Stimulated activated CD4-positive, alpha-beta T cell treated with anti-CD3 and anti-CD28 coated beads, Interleukin-4, amount 100 ng/mL, for 48 hours (primary cell): ENCODE measurements at regions not wholly inside any gene's neighbourhood (a gene's known extent, or its start where the extent isn't known, plus 50 kb on each side); places are given as distances from the start of the nearest gene placed in this dataset.

Source experiments
- DNase-seq, 2 donors: peaks; one replicate each; pipeline ENCODE4 v3.0.0-alpha.2; 2020; ENCODE audit warnings: low read depth in 2 of 2

DNA sequence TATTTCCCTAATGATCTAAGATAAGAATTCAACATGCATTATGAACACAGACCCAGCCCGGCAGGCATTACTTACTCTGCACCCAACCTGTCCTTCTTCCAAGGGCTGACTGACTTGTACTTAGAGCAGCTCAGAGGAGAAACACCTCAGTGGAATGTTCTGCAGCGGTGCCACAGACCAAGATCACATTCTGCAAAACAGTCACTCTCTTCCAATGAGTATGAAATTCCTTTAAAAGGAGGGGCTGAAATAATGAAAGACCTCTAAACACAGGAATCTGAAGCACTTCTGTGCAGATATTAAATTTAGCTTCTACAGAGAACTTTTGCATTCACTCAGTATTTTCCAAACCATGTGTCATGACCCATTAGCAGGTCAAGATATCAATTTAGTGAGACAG, 172.9 kb downstream of the ZDHHC21 start:
- DNase-seq, result no peak

DNA sequence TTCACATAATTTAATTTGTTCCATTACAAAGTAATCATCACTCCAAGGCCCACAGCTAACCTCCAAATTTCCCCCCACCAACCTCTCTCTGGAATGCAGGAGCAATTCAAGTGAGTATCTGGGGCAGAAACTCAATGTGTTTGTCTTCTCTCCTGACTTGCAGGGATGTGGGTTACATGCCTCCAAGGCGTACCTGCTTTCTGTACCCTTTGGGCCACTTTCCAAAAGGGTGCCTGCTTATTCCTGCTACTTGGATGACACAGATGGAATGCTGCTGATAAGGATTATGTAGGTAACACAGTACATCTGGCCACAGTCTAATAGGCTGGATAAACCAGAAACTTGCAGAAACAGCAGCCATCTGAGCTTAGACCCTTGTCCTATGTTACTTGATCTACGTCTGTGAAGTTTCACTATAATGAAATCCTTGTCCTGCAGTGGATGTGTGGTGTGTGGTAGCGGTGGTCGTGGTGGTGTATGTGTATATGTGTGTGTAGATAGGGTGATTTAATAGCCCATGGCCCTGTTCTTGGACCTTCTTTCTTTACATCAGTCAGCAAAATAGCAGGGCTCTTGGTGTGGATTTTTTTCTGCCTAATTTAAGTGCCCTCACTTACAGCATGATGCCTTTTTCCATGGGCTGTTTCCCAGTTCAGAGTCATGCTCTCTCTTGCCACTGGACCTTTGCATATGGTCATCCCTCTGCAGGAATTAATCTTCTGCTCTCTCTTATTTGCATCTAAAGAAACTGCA, 175.9 kb downstream of the ZDHHC21 start:
- no peak for DNase-seq

DNA sequence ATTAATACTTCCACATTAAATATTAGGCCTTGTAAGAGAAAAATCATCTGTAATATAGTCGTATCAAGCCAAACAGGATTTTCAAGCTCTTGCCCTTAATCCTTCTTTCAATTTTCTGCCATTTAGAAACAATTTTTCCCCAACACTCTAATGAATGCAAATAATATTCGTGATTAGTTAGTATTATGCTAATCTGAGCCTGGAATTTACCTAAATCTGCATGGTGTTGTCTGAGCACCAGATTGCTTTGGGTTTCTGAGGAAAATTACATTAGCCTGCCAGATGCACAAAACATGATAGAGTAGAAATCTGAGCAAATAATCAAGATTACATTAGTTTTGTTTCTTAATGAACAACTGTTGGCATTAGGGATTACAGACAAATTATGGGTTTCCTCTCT, 176.6 kb downstream of the ZDHHC21 start:
- no peak for DNase-seq

DNA sequence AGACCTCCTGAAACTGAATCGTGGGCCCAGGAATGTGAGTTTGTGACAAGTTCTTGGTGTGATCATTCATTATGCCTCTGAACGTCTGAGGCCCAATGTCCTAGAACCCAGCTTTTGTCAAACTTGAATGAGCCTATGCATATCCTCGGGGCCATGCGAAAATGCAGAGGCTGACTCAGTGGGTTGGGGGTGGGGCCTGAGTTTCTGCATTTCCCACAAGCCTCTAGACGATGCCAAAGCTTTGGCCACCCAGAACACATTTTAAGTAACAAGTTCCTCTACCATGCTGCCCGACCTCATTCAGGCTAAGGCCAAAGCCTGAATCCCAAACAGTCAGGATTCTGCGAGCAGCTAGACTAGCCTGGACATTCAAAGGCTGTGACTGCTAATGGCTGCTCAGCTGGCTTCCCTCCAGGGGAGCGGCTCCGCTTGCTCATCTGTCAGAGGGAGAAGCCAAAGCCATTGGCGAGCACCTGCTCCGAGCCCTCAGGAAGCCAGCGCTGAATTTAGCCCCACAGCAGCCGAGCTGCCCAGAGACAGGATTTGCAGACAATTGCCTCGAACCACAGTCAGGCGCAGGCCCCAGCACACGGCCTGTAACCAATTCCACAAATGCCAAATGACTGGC, 177.5 kb downstream of the ZDHHC21 start:
- no peak for DNase-seq

DNA sequence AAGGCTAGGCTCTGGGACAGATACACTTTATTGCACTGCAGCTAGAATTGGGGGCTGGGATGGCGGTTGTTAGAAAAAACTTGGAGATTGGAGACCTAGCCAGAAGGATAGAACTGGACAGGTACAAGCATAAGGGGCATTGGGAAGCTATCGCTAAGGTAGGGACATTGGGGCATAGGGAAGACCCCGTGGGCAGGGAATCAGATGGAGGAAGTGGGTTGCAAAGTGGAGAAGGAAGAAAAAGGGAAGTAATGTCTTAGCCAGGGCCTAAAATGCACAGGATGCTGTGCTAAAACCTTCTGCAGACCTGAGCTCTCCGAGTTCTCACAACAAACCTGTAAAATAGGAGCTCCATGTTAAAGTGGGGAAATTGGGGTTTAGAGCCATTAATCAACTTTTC, 178.2 kb downstream of the ZDHHC21 start:
- DNase-seq, result no peak

DNA sequence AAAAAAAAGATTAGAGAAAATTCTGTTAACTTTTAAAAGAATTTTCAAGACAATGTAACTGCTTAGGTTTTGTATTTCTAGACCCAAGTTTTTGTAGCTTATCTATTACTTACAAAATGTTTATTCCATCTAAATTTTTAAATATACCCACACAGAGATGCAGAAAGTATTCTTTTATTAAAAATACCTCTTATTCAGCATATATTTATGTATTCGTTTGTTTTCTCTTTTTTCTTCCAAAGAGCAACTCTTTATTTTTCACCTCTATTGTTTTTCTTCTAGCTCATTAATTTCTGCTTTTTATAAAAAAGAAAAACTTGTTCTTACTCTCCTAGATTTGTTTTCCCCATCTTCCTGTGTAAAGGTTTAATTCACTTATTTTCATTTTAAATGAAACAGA, 180.3 kb downstream of the ZDHHC21 start:
- DNase-seq, result no peak

DNA sequence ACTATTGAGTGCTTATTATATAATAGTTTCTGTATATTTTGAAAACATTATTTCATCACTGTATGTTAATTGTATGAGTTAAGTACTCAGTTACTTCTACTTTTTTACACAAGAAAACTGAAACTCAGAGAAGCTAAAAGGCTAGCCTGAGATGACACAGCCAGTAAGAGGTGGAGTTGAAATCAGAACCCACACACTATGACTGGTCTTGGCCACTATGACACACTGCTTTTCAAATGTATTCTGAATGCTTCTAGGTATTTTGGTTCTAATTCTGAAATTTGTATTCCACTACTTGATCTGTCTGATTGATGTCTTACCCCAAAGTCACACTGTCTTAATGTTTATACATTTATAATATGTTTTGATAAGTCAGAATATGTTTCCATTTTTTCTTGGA, 181.8 kb downstream of the ZDHHC21 start:
- peak in 1 of 2 donors; percentile 1 for DNase-seq

DNA sequence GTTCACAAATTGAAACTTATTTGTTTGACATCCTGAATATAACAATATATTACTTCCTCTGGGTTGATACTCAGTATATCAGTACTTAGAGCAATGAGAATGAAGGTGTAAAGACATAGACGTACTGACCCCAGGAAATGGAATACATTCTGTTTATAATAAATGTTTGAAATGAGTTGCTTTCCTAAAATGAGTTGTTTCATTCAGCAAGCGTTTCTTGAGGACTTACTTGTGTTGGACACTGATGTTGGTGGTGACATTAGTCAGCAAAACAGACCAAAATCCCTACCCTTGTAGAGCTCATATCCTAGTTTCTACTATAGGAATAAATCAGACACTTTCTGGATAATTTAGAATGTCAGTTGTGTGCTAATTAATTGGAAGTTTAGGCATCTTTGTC, 184.3 kb downstream of the ZDHHC21 start:
- no peak for DNase-seq

DNA sequence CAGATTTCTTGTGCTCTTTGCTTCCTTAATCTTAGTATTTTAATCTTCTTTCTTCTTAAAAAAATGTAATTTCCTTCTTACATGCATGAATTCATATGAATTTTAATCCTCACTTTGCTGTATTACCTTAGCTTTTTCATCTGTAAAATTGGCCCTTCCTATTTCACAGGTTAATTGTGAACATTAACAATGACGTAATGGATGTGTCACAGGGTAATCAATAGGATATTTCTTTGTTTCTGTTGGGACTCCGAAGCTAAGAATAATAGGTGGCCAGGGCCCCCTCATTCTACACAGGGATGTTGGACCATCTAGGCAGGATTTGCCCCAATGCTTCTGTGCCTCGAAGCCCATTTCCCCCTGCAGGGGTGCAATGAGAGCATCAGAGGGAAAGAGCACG, 187.4 kb upstream of the NFIB start:
- DNase-seq, result no peak

DNA sequence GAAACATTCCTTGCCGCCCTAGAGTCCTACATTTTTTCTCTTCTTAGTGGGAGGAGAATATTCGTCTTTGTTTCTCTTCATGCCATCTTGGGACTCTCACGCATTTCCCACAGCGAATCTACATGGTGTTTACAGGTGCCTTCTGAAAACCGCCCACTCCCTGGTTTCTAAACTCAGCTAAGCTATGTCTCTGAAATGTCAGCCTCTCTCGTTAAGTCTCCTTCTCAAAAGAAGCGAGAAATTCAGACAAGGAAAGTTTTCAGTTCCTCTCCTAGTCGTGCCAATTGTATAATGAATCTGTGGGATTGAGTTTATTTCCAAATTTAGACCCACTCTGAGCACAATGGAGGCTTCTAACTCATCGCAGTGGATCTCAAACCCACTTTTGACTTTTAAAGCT, 186.8 kb upstream of the NFIB start:
- no peak for DNase-seq

DNA sequence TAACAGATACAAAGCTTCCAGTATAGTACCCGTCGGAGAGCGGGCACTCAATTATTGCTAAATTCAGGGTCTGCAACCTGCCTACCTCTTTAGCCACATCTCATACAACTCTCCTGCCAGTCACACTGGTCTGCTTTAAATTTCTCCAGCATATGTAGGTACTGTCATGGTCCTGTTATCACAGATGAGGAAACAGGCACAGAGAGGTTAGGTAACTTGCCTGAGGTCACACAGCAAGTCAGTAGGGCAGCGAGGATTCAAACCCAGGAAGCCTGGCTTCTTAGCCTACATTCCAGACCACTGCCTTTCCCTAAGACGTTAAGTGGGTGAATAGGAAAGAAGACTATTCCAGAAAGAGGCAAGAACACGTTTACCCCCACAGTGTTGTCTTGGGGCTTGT, 186.0 kb upstream of the NFIB start:
- DNase-seq, result no peak

DNA sequence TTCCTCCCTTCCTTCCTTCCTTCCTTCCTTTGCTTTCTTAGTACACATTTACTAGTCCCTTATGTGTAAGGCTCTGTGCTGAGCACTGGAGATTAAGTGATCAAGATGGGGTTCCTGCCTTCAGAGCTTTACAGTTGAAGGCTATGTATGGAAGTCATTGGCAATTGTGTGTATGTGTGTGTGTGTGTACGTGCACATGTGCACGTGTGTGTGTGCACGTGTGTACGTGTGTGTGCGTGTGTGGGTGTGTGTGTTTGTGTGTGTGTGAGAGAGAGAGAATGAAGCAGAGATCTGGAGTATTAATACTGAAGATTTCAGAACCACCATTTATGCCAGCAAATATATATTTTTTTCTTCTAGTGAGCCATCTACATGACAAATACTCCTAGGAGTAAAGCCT, 184.9 kb upstream of the NFIB start:
- DNase-seq, result no peak

DNA sequence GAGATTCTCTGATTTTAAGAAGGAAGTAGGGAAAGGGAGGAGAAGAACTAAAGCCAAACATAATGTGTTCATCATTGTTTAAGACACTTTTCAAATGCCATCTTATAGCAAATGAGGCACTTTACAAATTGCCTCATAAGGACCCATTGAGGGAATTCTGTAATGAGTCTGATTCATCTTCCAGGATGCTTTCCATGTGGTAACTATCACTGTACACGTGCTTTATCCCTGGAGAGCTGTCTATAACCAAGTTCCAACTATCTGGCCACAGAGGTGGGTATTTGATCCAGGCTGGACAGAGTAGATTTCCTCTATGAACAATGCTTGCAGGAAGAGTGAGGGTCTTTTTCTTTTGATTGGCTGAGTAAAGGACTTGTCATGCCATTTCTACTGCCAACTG, 183.5 kb upstream of the NFIB start:
- no peak for DNase-seq

DNA sequence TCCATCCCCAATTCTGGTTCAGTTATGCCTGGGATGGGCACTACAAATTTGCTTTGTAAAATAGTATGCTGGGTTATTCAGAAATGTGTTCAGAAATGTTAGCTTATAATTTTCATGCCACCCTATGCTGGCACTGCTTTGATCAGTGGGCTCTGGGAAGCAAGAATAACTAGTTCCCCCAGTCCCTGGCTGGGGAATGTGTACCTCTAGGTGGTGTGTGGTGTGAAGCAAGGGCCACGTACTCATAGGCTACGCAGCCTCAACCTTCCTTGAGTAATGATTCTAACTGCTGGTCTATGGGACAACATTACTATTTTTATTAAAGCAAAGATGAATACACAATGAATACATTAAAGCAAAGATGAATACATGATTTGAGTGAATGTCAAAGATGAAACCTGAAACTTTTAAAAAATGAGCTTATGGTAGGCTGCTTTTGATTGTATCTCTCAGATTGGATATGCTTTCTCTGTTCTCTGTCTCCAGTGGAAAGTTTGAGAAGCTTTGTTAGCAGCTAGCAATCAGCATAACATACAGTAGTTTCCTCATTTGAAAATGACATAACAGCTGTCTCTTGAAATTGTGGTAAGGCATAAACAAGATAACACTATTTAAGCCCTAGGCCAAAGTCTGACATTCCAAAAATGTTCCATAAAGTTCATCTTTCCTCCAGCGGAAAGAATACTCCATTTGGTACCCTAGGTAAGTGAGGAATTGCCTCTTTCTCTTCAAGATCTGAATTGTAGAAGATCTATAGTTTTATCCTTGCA, 174.7 kb upstream of the NFIB start:
- no peak for DNase-seq

DNA sequence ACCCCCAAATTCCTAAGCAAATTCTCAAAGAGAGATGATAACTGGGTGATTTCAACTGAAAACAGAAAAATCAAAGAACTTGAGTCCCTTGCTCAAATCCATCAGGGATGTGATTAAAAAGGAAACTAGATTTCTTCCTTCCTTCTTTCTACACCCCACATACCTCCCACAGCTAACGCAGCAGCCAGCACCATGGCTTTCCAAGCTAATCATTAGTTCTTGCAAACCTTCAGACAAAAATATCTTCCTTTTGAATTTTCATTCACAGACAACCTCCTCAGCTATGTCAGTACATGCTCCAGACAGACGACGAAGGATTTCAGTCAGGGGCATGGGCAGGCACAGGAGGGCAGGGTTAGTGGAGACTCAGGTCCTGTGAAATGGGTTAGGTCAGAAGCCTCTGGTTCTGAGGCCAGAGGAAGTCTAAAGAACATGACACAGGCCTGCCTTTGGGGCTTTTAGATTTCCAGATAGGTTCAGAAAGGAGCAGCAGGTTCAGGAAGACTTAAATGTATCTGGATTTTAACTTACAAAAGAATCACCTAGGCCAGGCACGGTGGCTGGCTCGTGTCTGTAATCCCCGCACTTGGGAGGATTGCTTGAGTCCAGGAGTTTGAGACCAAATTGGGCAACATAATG, 173.7 kb upstream of the NFIB start:
- DNase-seq, result no peak

DNA sequence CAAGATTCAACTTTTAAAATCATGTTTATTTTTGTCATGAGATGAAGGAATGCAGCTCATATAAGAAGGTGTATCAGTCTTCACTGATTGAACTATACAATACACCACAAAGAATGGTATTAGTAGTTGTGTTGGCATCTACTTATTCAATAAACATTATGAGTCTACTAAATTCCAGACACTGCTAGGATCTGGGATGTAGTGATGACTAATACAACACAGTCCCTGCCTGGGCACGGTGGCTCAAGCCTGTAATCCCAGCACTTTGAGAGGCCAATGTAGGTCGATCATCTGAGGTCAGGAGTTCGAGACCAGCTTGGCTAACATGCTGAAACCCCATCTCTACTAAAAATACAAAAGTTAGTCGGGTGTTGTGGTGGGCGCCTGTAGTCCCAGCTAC, 171.4 kb upstream of the NFIB start:
- no peak for DNase-seq

DNA sequence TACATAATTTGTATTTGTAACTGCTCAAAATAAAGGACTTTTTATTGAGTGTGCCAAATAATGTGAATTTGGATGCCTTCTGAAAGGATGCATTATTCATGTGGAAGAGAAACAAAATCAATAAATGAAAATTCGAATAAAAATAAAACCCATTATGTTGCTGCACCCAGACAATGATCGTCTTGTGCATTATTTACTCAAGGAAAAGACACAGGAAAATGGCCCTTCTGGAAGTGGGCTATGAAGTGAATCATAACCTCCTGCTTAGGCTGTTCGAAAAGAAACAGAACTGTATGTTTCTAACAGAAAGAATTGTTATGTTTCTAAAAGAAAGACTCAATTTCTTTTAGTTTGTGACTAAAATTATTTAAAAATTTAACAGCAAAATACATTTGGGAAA, 168.9 kb upstream of the NFIB start:
- DNase-seq, result no peak

DNA sequence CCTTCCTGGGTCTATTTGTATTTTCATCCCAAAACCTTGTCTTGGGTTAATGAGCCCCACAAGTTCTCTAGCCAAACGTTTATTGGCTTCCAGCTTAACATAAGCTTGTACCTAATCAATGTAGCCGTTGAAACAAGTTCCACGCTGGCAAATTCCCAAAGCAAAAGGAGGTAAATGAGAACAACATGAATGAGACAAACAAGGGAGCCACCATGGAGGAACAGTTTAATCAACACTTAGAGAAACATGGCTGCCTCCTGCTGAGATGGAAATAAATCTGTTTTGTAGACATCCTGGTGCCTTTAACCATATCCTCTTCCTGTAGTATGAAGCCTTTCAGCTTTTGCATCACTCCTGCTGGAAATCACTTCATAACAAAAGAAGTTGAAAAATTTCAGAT, 166.6 kb upstream of the NFIB start:
- DNase-seq, result no peak

DNA sequence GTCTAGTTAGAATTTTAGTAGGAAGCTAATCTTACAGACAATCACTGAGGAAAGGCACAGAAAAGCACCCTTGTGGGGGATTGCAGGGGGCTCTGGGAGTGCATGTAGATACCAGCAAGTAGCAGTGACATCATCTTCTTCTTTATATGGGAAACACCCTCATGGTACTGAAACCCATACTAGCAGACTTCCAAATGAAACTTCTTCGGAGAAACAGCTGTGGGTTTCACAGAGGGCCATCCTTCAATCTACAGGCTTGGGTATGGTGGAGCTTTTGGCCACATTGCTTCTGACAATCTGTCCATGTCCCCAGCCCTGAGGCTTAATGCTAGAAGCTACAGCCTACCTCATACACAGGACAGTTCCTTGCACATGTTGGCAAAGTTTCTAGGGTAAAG, 165.2 kb upstream of the NFIB start:
- DNase-seq, result no peak

DNA sequence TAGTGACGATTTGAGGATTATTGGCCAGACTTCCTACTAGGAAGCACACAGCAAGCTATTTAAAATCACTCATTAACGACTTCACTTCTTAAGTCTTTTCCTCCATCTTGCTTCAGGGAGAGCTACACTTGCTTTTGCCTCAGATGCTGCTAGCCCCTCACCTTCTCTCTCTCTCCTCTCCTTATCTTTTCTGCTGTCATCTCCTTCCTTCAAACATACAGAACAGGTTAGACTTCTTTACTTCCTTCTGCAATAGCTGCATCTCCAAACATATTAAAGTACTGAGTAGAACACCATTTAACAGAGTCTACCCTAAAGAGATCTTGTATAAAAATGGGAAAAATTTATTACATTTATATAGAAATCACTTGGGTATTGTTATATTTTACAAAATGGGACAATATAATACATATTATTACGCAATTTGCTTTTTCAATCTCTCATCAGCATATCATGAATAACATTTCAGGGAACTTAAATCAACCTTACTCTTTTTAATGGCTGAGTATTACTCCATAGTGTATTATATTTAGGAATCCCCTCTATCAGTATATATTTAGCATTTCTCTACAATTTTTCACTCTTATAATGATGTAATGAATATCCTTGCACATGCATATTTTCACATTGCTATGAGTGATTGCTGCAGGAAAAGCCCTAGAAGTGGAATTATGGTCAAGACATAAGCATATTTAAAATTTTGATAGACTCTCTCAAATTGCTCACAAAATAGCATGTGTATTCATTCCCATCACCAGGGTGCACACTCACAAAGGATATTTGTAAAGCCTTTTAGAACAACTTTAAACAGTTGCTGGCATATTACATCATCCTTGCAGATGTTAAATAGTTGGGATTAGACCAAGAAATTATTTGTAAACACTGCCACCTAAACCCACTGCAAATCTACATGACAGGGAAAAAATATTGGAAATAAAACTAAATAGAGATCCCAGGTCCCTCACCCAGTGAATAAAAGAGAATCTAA, 164.5 kb upstream of the NFIB start:
- DNase-seq, result no peak

DNA sequence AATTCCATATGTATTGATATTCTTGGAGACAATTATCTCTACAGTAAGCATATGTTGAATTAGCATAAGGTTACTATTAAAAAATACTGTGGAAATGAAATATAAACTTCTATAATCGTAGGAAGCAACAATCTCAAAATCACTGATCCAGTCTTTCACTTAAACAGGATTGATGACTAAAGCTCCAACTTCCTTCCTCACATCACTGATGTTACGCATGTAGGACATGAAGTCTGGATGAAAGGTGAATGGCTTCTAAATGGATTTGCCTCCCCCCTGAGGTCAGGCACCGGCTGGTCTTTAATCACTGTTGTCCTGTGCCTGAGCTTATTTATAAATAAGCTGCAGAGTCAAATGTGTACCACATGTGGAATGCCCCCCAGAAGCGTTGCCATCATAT, 157.1 kb upstream of the NFIB start:
- DNase-seq, result no peak
